ENCODE measurements at regions not wholly inside any gene's neighbourhood (a gene's known extent, or its start where the extent isn't known, plus 50 kb on each side); places are given as distances from the start of the nearest gene placed in this dataset.

GRCh38 chr7:84675633-84676034 is 481.0 kb upstream of the SEMA3A start:
- DNase-seq (ENCODE audit: low spot score): peak; percentile 6

GRCh38 chr7:84674236-84674913 is 479.8 kb upstream of the SEMA3A start:
- no peak for DNase-seq (ENCODE audit: low spot score)

- no peak for DNase-seq (ENCODE audit: low spot score)
Measured at GRCh38 chr7:84669177-84669732, 474.7 kb upstream of the SEMA3A start.

GRCh38 chr7:84668116-84668515 is 473.5 kb upstream of the SEMA3A start:
- no peak for DNase-seq (ENCODE audit: low spot score)

GRCh38 chr7:84666651-84667050 is 472.1 kb upstream of the SEMA3A start:
- DNase-seq (ENCODE audit: low spot score): no peak

GRCh38 chr7:84665339-84665738 is 470.8 kb upstream of the SEMA3A start:
- DNase-seq (ENCODE audit: low spot score): no peak

GRCh38 chr7:84664626-84665025 is 470.0 kb upstream of the SEMA3A start:
- DNase-seq (ENCODE audit: low spot score): no peak

GRCh38 chr7:84663224-84663623 is 468.6 kb upstream of the SEMA3A start:
- no peak for DNase-seq (ENCODE audit: low spot score)

- DNase-seq (ENCODE audit: low spot score): no peak
Measured at GRCh38 chr7:84658286-84658685, 463.7 kb upstream of the SEMA3A start.

- no peak for DNase-seq (ENCODE audit: low spot score)
Measured at GRCh38 chr7:84654273-84654672, 459.7 kb upstream of the SEMA3A start.

GRCh38 chr7:84651876-84652275 is 457.3 kb upstream of the SEMA3A start:
- DNase-seq (ENCODE audit: low spot score): no peak

GRCh38 chr7:84647797-84648757 is 453.5 kb upstream of the SEMA3A start:
- no peak for DNase-seq (ENCODE audit: low spot score)

GRCh38 chr7:84642611-84643010 is 448.0 kb upstream of the SEMA3A start:
- DNase-seq (ENCODE audit: low spot score): no peak

GRCh38 chr7:84640637-84641036 is 446.0 kb upstream of the SEMA3A start:
- no peak for DNase-seq (ENCODE audit: low spot score)

GRCh38 chr7:84638339-84638697 is 443.7 kb upstream of the SEMA3A start:
- no peak for DNase-seq (ENCODE audit: low spot score)

GRCh38 chr7:84637568-84638338 is 443.2 kb upstream of the SEMA3A start:
- DNase-seq (ENCODE audit: low spot score): no peak

- no peak for DNase-seq (ENCODE audit: low spot score)
Measured at GRCh38 chr7:84631913-84632312, 437.3 kb upstream of the SEMA3A start.

GRCh38 chr7:84629640-84630318 is 435.2 kb upstream of the SEMA3A start:
- DNase-seq (ENCODE audit: low spot score): no peak

GRCh38 chr7:84629216-84629615 is 434.6 kb upstream of the SEMA3A start:
- DNase-seq (ENCODE audit: low spot score): no peak

- DNase-seq (ENCODE audit: low spot score): no peak
Measured at GRCh38 chr7:84627250-84627649, 432.7 kb upstream of the SEMA3A start.

GRCh38 chr7:84624927-84625326 is 430.3 kb upstream of the SEMA3A start:
- no peak for DNase-seq (ENCODE audit: low spot score)

- DNase-seq (ENCODE audit: low spot score): no peak
Measured at GRCh38 chr7:84624527-84624926, 429.9 kb upstream of the SEMA3A start.
